SK-N-SH (cell line): ENCODE measurements at regions not wholly inside any gene's neighbourhood (a gene's known extent, or its start where the extent isn't known, plus 50 kb on each side); places are given as distances from the start of the nearest gene placed in this dataset.
"Not testable (repeated sequence)": the region's sequence is repeated elsewhere in the genome, so short reads cannot be mapped to it uniquely, and the experiment has no call there.

Experiments used
- CTCF ChIA-PET: fragments of 300-600, 350-600 bp; formaldehyde crosslinking; extraction: SDS; loops from one replicate; lab custom pipeline; 2021; lab: Yijun Ruan, JAX
- POLR2A ChIA-PET: fragments of 350-600 bp; sonication (Branson Sonifier 250); formaldehyde crosslinking; extraction: SDS; loops from one replicate; lab custom pipeline; 2020; ENCODE audit warnings: antibody characterized with exemption, inconsistent platforms; lab: Yijun Ruan, JAX
- DNase-seq: peaks from one replicate; pipeline ENCODE4 v3.0.0; 2012
- H2AFZ ChIP-seq: fragments of 200-600 bp; sonication (generic); 2 replicates; pipeline ENCODE4 v1.8.1; 2016; ENCODE audit warnings: antibody characterized with exemption, mild to moderate bottlenecking, low read depth
- H3F3A ChIP-seq: fragments of 200-600 bp; sonication (generic); replicated peaks from 2 replicates; pipeline ENCODE3; 2016; ENCODE audit warnings: antibody characterized with exemption, mild to moderate bottlenecking; ENCODE audit not compliant: insufficient read depth
- H3K27ac ChIP-seq, 2 experiments: fragments of 200-500 bp in 1 of 2; fragments of 200-600 bp in 1 of 2; sonication (Bioruptor generic) in 1 of 2; sonication (generic), shearing (Covaris generic) in 1 of 2; 2 replicates each; pipeline versions ENCODE4 v1.5.1 to v1.6.1; 2014 to 2016; ENCODE audit warnings: low read depth in 2 of 2, inconsistent platforms in 1 of 2, low read length in 1 of 2, mild to moderate bottlenecking in 1 of 2, mixed read lengths in 1 of 2
- H3K27me3 ChIP-seq: fragments of 200-600 bp; sonication (generic), shearing (Covaris generic); 2 replicates; pipeline ENCODE4 v1.6.1; 2016; ENCODE audit warnings: mixed run types; ENCODE audit not compliant: insufficient read depth
- H3K36me3 ChIP-seq, 2 experiments: fragments of 200-500 bp in 1 of 2; fragments of 200-600 bp in 1 of 2; sonication (Bioruptor generic) in 1 of 2; sonication (generic) in 1 of 2; replicated peaks in 1 of 2; 2 replicates each; pipeline versions ENCODE3 to v1.5.1; 2014 to 2016; ENCODE audit warnings: low read length in 1 of 2, mild to moderate bottlenecking in 1 of 2; ENCODE audit not compliant: insufficient read depth in 2 of 2, control insufficient read depth in 1 of 2
- H3K4me1 ChIP-seq, 2 experiments: fragments of 200-500 bp in 1 of 2; fragments of 200-600 bp in 1 of 2; sonication (Bioruptor generic) in 1 of 2; sonication (generic), shearing (Covaris generic) in 1 of 2; 2 replicates each; pipeline versions ENCODE4 v1.5.1 to v1.6.1; 2014 to 2016; ENCODE audit warnings: low read depth in 1 of 2, low read length in 1 of 2, mixed run types in 1 of 2; ENCODE audit not compliant: insufficient read depth in 2 of 2, control insufficient read depth in 1 of 2
- H3K4me2 ChIP-seq: fragments of 200-600 bp; sonication (generic), shearing (Covaris generic); 2 replicates; pipeline ENCODE4 v1.6.1; 2017; ENCODE audit warnings: mixed run types
- H3K4me3 ChIP-seq, 2 experiments: fragments of 200-500 bp in 1 of 2; fragments of 200-600 bp in 1 of 2; sonication (Bioruptor generic) in 1 of 2; sonication (generic), shearing (Covaris generic) in 1 of 2; 2 replicates each; pipeline versions ENCODE4 v1.5.1 to v1.8.1; 2014 to 2016; ENCODE audit warnings: low read depth in 2 of 2, inconsistent platforms in 1 of 2, low read length in 1 of 2, mild to moderate bottlenecking in 1 of 2, mixed read lengths in 1 of 2, moderate library complexity in 1 of 2
- H3K79me2 ChIP-seq: fragments of 200-600 bp; sonication (generic); 2 replicates; pipeline ENCODE4 v1.8.1; 2017; ENCODE audit warnings: mild to moderate bottlenecking; ENCODE audit not compliant: insufficient read depth
- H3K9ac ChIP-seq: fragments of 200-600 bp; sonication (generic); 2 replicates; pipeline ENCODE4 v1.6.1; 2017; ENCODE audit warnings: mixed run types
- H3K9me2 ChIP-seq: fragments of 200-600 bp; sonication (generic); 2 replicates; pipeline ENCODE4 v1.6.1; 2017; ENCODE audit warnings: mixed run types
- H3K9me3 ChIP-seq: fragments of 200-600 bp; sonication (generic); 2 replicates; pipeline ENCODE4 v1.6.1; 2017; ENCODE audit warnings: mixed run types, mild to moderate bottlenecking, moderate library complexity
- H4K20me1 ChIP-seq: fragments of 200-600 bp; sonication (generic); 2 replicates; pipeline ENCODE4 v1.6.1; 2017; ENCODE audit warnings: mild to moderate bottlenecking, mixed run types; ENCODE audit not compliant: insufficient read depth
- CHD2 ChIP-seq: fragments of 150-350 bp; IDR thresholded peaks from 2 replicates; pipeline ENCODE4 v1.6.1; 2018; ENCODE audit warnings: low read length; ENCODE audit not compliant: partially characterized antibody
- ELF1 ChIP-seq: IDR thresholded peaks from 2 replicates; pipeline ENCODE4 v1.4.0; 2012
- EP300 ChIP-seq, 2 experiments: IDR thresholded peaks; 2 replicates each; pipeline versions ENCODE4 v1.4.0 to v1.6.1; 2012; ENCODE audit warnings: borderline replicate concordance in 1 of 2, low read depth in 1 of 2, low read length in 1 of 2
- EZH2phosphoT487 ChIP-seq: fragments of 200-600 bp; sonication (generic); IDR thresholded peaks from 2 replicates; pipeline ENCODE4 v1.6.1; 2017; ENCODE audit warnings: low read depth, mixed run types, mild to moderate bottlenecking, antibody characterized with exemption, moderate library complexity, borderline replicate concordance
- FOXJ3 ChIP-seq: sonication (generic); formaldehyde crosslinking; IDR thresholded peaks from 2 replicates; pipeline ENCODE4 v1.5.1; 2020; ENCODE audit warnings: mild to moderate bottlenecking, missing genetic modification reagents
- FOXM1 ChIP-seq: IDR thresholded peaks from 2 replicates; pipeline ENCODE4 v1.4.0; 2012; ENCODE audit warnings: low read depth, mild to moderate bottlenecking
- GATA2 ChIP-seq: sonication (generic); formaldehyde crosslinking; IDR thresholded peaks from 2 replicates; pipeline ENCODE4 v1.5.0; 2020; ENCODE audit warnings: mild to moderate bottlenecking, missing genetic modification reagents
- MXI1 ChIP-seq: IDR thresholded peaks from 2 replicates; pipeline ENCODE4 v1.6.1; 2012; ENCODE audit warnings: mild to moderate bottlenecking, low read depth, low read length, improper control_type of control experiment
- RAD21 ChIP-seq: IDR thresholded peaks from 2 replicates; pipeline ENCODE4 v1.6.1; 2012; ENCODE audit warnings: mild to moderate bottlenecking, low read length
- RCOR1 ChIP-seq: fragments of 150-350 bp; IDR thresholded peaks from 2 replicates; pipeline ENCODE4 v1.6.1; 2017; ENCODE audit warnings: antibody characterized with exemption, low read length
- REST ChIP-seq: IDR thresholded peaks from 2 replicates; pipeline ENCODE4 v1.6.1; 2012; ENCODE audit warnings: mild to moderate bottlenecking, low read depth, low read length, moderate library complexity
- SIN3A ChIP-seq: IDR thresholded peaks from 2 replicates; pipeline ENCODE4 v1.6.1; 2012; ENCODE audit warnings: low read depth, mild to moderate bottlenecking, low read length, moderate library complexity, borderline replicate concordance
- SMC3 ChIP-seq: IDR thresholded peaks from 2 replicates; pipeline ENCODE4 v1.6.1; 2012; ENCODE audit warnings: low read depth, low read length, improper control_type of control experiment
- TEAD4 ChIP-seq: IDR thresholded peaks from 2 replicates; pipeline ENCODE4 v1.4.0; 2012; ENCODE audit warnings: mild to moderate bottlenecking, borderline replicate concordance; ENCODE audit not compliant: insufficient read depth
- YY1 ChIP-seq: IDR thresholded peaks from 2 replicates; pipeline ENCODE4 v1.4.0; 2012; ENCODE audit warnings: low read depth, mild to moderate bottlenecking
- ZBTB33 ChIP-seq: IDR thresholded peaks from 2 replicates; pipeline ENCODE4 v1.4.0; 2012; ENCODE audit warnings: low read depth, borderline replicate concordance
- WGBS: methylation state at CpG from one replicate; pipeline ENCODE4 v1.1.6; 2017; ENCODE audit warnings: low lambda C conversion rate; 5-methylcytosine and 5-hydroxymethylcytosine counted together

- no peak overlapping the region for H3K27ac ChIP-seq
- ChIA-PET CTCF (interaction anchor here (0.9 to 1.1 kb wide), 2 partner anchors 16 to 68 kb away, joined by 3 read pairs; no protein-coding TSS in a partner anchor), POLR2A (no interaction called here)
- no peaks in the 10 kb centered on the region for H3K4me1 ChIP-seq
- H3F3A ChIP-seq = no peaks in the 10 kb centered on the region
- H4K20me1 ChIP-seq = no peaks in the 10 kb centered on the region
- no peaks in the 10 kb centered on the region for H3K9me3 ChIP-seq
- no peaks in the 10 kb centered on the region for H3K79me2 ChIP-seq
- no peaks in the 10 kb centered on the region for H3K36me3 ChIP-seq
- H3K27me3 ChIP-seq = no peaks in the 10 kb centered on the region
- no peak overlapping the region for H3K4me3 ChIP-seq
- no peak for TF ChIP-seq SIN3A
- no peak for TF ChIP-seq ZBTB33
- TF ChIP-seq GATA2 (CRISPR knock-in tag) = no peak
- no peak for TF ChIP-seq EZH2phosphoT487
- no peak for TF ChIP-seq ELF1
- TF ChIP-seq REST = no peak
- TF ChIP-seq MXI1 = no peak
- TF ChIP-seq YY1 = no peak
- no peak for TF ChIP-seq FOXM1
- no peak for TF ChIP-seq RCOR1
- no peak for TF ChIP-seq EP300 (IDR thresholded peaks at IDR 0.05; ENCODE audit: borderline replicate concordance in 1 of 2, low read depth in 1 of 2, low read length in 1 of 2)
- TF ChIP-seq CHD2 = no peak
- no peak for TF ChIP-seq RAD21
- TF ChIP-seq FOXJ3 (CRISPR knock-in tag) = no peak
- TF ChIP-seq TEAD4 = no peak
- no peak for TF ChIP-seq SMC3
- TF ChIP-seq, all 33 proteins: peak for 0
- DNase-seq = no peak
- Histone ChIP-seq H3K4me2 (no peak overlapping the region), H2AFZ (no peak overlapping the region), H3K9ac (no peak overlapping the region), H3K9me2 (no peaks in the 10 kb centered on the region)
Observed at GRCh38 chr6:84842525-84843166, 78.2 kb upstream of the TBX18 start.

GRCh38 chr6:84837068-84837866 is 72.9 kb upstream of the TBX18 start:
- H3K9me2 ChIP-seq = not testable (repeated sequence)

More at GRCh38 chr6:84837068-84837866, 72.9 kb upstream of the TBX18 start:
- CTCF ChIA-PET, H3K79me2 ChIP-seq, H4K20me1 ChIP-seq, H3K36me3 ChIP-seq, H3K9ac ChIP-seq, H3K27ac ChIP-seq, H3K4me3 ChIP-seq, H3K4me2 ChIP-seq, H3K27me3 ChIP-seq, DNase-seq, H3K9me3 ChIP-seq, H2AFZ ChIP-seq, H3K4me1 ChIP-seq, POLR2A ChIA-PET, H3F3A ChIP-seq: not testable (repeated sequence)
- 26% methylated on average over 5 of the region's 5 CpGs for WGBS
